HG03108 (cell line): ENCODE measurements at regions not wholly inside any gene's neighbourhood (a gene's known extent, or its start where the extent isn't known, plus 50 kb on each side); places are given as distances from the start of the nearest gene placed in this dataset.

Experiments
- ATAC-seq: cut with Tn5 transposase; IDR thresholded peaks from one replicate; pipeline ENCODE4 v1.9.1; 2021; ENCODE audit warnings: moderate library complexity; ENCODE audit not compliant: unreplicated experiment

DNA sequence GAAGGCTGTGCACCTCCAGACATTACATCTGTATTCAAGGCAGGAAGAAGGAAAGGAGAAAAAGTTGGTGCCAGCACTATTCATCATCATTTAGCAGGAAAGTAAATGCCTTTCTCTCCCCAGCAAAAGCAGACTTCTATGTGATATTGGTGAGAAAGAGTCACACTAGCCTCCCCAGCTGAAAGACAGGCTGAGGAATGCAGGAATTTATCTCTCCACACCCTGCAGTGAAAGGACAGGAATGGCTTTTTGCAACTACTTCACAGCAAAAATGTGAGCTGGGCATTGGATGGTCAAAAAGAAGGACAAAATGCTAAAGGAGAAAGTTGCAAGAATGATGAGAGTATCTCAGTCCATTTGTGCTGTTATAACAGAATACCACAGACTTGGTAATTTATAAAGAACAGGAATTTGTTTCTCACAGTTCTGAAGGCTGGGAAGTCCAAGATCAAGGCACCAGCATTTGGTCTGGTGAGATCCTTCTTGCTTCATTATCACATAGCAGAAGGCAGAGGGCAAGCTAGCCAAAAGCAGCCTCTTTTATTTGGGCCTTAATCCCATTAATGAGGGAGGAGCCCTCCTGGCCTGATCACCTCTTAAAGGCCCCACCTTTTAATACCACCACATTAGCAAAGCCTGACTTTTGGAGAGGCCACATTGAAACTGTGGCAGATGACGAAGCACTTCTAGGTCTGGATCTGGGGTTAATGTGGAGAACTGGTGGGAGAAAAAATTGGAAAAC is 388.1 kb upstream of the SLC14A2 start:
- no peak for ATAC-seq

DNA sequence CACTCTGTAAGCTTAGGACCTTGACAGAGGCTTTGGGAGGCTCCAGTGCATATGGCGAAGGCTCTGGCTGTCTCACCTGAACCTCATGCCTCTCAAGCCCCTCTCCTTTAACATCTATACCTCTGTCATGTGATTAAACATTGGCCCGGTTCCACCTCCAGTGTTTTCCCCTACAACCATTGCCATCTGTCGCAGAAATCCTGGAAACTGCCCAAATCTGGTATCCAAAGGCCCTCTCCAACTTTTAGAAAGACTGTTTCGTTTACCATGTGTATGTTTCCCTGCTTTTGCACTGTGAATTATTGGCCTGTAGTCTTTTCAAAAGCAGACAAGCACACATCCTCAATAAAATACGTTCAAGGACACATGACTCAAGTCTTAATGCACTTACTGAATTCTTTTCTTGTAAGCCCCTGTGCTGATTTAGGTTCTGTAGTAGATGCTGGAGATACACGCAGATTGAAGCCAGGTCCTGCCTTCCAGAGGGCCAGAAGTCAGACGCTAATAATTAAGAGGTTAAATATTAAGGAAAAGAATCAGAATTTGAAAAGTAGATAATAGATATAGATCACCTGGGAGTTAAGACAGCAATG is 386.4 kb upstream of the SLC14A2 start:
- no peak for ATAC-seq

DNA sequence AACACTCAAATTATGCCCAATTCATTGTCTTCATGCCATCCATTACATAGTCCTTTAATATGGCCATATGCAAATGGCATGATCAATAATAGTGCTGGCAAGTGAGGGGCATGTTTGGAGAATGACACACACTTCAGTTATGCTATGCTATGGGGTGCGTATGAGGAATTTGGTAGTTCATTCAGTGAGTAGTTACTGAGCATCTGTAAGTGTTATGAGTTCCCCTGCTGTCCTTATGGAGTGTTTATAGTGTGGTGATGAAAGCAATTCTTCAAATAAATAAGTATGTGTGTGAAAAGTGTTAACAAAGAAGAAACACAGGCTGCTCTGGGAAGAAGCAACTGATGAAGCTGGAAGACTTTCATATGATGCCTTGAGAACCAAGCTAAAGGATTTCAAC is 383.7 kb upstream of the SLC14A2 start:
- ATAC-seq, result no peak

DNA sequence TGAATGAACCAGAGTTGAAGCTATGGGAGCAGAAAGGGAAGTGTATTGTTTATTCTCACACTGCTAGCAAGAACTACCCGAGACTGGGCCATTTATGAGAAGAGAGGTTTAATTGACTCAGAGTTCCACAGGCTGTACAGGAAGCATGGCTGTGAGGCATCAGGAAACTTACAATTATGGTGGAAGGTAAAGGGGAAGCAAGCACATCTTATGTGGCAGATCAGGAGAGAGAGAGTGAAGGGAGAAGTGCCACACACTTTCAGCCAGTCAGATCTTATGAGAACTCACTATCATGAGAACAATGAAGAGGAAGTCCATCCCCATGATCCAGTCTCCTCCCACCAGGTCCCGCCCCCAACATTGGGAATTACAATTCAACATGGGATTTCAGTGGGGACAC is 383.2 kb upstream of the SLC14A2 start:
- ATAC-seq, result no peak

DNA sequence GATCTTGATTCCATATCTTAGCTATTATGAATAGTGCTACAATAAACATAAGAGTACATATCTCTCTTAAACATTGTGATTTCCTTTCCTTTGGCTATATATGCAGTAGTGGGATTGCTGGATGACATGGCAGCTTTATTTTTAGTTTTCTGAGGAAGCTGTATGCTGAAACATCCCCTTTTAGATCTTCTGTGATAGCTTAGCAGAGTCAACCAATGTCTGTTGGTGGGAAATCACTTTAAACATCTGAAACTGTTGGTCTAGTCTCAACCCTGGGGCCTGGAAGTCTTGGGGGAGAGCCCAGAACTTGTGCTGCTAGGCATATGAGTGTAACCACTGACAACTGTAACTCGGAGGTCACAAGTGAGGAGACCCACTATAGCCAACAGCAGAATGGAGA is 378.6 kb upstream of the SLC14A2 start:
- ATAC-seq, result no peak

DNA sequence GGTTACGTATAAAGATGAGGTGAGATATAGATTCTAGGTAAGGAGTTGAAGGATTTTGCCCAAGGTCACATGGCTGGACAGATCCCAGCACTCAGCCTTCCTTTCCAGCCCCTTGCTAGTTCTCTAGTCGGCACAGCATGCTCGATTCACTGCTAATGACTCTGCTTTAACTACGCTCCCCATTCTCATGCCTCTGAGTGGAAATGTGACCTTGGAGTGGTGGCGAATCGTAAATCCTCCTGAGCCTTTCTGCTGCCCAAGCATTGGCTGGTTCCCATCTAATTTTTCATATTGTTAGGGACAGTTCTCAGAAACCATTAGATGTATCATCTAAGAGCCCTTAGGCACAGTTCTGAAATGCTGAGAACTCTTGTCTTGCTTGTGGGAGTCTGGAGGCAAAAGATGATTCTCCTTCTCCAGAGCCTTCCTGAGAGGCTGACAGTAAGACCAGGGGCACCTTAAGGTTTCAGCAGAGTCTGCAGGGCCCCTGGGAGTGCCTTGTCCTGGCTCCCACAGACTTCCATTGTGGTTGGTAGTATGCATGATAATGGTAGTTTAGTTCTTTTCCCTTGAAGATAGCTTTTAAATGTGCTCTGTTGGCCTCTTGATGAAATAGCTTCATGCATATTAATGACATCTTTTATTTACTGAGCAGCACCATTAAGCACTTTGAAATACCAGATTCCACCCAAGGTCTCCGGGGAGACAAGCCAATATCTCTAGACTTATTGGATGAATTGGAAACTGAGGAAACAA is 377.8 kb upstream of the SLC14A2 start:
- no peak for ATAC-seq

DNA sequence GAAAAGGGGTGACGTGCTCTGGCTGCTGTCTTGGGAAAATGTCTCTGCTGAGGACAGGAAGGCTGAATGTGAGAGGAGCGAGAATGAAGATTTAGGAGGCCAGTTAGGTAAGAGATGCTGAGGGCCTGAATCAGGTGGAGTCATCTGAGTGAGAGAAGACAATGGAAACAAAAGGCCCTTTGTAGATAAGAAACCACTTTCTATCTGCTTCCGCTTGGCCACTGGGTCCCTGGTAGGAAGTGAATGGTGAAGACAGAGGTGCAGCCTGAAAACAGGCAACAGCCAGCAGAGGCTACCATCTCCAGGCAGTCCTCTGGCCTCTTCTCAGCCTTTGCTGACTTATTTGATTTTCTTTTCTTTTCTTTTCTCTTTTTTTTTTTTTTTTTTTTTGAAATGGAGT is 374.0 kb upstream of the SLC14A2 start:
- ATAC-seq, result no peak

DNA sequence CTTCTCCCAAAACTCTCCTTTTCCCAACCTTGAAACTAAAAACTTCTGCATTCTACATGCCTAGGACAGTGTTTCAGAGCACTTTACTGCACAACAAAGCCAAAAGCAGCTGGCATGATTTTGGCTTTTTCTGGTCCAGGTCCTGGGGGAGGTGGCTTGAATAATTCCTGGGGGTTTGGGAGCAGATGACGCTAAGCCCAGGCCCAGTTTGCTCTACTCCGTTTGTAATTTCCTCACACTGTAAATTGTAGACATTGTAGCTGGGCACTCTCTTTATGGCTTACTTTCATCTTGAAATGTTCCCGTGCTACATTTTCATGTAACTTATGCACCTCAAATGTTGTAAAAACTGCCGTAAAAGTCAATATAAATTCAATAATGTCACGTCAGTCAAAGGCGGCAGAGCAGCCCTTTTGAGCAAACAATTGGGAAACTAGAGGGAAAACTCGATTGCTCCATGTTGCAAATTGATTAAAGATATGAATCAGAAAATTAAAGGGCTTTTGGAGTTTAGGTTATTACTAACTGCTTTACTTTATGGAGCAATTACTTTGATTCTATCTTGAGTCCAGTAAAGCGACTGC is 373.2 kb upstream of the SLC14A2 start:
- ATAC-seq, result no peak

DNA sequence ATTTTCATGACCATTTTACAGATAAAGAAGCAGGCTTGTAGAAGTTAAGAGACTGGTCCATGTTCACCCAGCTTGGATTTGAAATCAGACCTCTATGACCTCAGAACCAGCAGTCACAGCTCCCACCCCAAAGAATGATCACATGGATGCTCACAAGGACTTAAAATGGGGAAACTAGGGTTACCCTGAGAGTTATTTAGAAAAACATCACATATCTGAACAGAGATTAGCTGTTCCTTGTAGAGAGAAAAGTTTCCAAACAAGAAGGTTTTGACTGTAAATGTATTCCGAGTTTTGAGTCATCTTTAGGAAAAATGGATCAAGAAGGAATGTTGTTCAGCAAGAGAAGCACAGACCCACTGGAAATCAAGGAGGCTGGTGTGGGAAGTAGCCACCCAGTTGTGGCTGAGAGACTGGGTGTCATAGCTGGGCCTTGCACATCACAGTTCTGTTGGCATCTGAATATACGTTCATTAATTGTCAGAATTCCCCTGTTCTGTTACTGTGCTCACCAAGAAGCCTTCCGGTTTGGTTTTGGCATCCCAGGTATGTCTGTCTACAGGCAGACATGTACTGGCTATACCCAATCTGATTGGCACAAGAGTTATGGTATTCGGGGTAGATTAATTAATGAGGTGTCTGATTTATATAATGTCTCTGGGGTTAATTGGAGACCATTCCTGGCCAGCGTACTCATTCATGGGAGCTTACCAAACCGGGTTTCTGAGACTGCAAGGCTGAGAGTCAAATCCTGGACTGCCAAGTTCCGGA is 371.8 kb upstream of the SLC14A2 start:
- ATAC-seq, result no peak

DNA sequence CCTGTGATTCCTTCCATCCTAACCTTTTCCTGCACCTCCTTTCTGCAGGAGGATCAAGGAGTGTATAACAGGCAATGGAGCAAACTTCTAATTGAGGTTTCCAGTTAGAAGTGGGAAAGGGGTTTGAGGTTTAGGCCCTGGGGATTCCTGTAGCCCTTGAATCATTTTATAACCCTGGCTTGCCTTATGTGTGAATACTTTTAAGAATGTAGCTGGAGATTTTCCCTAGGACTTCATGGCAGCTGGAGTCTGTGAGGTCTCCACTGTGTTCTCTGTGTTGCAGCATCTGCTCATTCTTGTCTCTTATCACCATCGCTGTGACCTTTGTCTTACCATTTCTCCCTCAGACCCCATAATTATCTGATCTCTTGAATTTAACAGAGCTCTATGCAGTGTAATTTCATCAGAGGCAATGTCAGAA is 370.2 kb upstream of the SLC14A2 start:
- ATAC-seq, result no peak

DNA sequence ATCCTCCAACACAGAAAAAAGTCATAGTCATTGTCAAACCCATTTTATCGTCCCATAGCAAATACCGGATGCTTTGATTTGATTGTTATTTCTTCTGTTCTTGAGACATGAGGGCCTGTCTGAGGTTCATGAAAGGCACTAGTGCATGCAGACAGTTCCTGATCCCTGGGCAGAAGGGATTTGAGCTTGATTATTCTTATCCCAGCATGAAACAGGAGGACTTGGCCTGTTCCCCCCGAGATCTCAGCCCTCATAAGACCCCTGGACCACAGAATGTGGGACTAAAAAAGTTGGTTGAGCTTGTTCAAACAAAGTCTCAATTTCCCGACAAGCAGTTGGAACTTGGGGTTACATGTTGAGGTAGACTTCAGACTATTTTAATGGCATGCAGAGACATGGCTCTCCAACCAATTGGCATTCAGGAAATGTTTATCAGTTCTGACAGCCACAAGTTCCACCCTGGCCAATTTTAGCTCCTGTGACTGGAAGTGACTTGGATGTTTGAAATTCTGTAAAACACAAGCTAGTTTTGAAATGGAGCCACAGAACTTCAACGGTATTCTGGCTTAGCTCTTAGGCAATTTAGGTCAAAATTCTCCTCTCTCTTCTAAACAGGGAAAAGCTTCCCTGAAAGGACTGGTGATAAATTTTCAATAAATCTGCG is 366.9 kb upstream of the SLC14A2 start:
- no peak for ATAC-seq

DNA sequence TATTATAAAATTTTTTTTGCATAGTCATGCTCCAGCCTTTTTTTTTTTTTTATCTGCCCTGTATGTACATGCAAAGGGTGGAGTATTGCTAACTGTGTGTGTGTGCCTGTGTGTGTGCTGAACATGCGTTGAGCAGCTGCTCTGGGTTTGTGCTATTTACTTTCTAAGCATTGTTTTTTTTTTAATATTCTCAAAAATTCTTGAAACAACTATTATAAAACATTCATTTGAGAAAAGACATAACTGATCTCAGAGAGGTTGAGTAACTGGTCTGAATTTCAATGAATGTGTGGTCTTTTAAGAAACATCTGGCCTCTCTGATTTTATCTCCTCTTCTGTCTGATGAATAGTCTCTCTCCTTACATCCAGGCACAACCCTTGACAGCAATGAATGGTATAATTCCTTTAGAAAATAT is 366.0 kb upstream of the SLC14A2 start:
- no peak for ATAC-seq

DNA sequence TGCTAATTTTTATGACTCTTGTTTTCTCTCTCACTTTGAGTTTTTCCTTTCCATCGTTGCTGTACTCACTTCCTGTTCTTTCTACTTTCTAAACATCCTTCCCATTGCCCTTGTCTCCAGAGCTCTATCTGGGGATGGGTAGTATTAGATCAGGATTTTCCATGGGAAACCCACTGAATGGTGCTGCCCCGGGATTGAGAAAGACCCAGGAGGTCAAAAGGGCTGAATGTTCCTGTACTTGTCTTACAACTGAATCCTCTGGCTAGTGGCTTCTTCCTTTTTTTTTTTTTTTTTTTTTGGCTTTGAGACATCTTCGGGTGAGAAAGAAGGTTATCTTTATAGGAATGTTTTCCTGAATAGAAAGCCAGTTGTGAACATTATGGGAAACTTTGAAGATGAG is 364.8 kb upstream of the SLC14A2 start:
- no peak for ATAC-seq

DNA sequence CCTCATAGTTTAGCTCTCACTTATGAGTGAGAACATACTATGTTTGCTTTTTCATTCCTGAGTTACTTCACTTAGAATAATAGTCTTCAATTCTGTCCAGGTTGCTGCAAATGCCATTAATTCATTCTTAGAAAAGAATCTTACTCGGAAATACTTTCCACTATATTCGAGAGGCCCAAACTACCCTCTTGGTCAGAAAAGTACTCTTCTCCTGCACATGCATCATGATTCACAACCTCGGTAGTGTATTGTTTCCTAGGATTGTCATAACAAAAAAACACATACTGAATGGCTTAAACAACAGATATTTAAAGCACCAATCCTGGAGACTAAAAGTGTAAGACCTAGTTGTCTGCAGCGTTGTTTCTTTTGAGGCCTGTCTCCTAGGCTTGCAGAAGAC is 364.0 kb upstream of the SLC14A2 start:
- ATAC-seq, result no peak

DNA sequence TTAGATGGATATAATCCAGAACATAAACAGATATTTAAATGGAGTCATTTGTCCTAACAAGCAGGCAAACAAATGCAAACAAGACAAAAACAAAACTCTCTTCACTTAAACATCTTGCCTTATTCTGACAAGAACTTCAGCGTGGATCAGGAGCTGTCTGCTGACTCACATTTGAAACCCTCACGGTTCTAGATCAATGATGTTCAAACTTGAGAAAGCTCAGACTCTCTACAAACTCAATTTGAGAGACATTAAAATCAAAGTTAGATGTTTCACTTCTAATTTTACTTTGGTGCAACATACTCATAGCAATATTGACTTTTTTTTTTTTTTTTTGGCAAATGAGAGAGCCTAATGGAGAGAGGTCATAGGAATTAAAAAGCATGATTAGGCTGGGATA is 362.8 kb upstream of the SLC14A2 start:
- ATAC-seq, result no peak

DNA sequence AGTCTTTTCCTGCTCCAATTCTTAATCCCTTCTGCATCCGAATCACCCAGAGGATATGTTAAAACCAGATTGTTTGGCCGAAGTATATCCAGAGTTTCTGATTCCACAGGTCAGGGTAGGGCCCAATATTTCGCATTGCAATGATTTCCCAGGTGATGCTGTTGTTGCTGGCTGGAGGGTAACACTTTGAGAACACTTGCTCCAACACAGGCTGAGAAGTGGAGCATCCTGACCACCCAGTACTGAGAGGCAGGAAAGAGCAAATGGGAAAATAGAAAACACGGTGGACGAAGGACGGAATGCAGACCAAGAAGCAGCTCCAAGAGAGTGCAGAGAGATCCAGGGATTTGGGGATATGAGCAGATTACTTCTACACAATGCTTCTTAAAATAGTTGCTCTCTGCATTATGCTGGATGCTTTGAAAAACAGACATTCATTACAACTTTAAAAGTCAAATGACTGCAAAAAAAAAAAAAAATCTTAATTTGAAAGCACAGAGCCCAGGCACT is 362.2 kb upstream of the SLC14A2 start:
- no peak for ATAC-seq

DNA sequence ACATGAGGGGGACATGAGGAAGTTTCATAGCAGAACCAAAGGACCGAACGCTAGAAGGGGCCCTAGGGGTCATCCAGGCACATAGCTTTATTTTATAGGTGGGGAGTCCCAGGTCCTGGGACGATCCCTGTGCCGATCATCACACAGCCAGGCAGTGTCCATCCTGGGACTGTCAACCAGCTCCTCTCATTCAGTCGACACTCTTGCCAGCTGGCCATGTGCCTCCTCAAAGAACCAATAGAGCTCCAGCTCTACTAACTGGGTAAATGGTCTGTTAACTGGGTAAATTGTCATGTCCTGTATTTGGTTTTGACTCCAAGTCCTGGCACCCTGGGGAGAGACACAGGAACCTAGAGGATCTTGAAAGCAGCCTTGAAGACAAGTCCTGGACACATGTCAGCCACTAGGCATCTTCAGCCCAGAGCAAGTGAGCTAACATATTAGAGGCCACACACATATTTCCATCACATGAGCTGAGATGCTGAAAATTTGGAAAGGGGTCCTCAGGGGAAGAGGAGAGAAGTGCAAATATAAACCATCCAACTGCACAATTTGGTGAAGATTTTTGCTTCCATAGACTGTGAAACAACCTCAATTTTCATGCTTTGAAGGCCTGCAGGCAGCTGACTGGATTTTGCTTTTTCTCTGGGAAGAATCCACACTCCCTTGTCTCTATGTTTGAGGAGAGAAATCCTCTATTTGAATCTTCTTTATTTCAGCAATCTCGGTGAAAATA is 361.1 kb upstream of the SLC14A2 start:
- ATAC-seq, result no peak

DNA sequence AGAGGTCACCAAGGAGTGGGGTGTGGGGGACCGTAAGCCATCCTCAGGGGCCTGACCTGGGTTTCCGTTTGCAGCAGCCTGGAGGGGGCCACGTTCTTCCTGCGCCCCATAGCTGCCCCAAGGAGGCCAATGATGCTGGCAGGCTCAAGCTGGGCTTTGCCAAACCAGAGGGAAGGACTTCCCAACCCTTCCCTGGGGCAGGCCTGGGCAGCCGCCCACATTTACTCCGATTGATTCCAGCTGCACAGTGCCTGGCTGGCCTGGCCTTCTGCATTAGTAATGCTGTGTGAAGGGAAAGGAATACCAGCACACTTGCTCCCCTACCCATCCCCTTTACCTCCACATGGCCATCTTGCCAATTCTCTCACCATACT is 360.6 kb upstream of the SLC14A2 start:
- no peak for ATAC-seq

DNA sequence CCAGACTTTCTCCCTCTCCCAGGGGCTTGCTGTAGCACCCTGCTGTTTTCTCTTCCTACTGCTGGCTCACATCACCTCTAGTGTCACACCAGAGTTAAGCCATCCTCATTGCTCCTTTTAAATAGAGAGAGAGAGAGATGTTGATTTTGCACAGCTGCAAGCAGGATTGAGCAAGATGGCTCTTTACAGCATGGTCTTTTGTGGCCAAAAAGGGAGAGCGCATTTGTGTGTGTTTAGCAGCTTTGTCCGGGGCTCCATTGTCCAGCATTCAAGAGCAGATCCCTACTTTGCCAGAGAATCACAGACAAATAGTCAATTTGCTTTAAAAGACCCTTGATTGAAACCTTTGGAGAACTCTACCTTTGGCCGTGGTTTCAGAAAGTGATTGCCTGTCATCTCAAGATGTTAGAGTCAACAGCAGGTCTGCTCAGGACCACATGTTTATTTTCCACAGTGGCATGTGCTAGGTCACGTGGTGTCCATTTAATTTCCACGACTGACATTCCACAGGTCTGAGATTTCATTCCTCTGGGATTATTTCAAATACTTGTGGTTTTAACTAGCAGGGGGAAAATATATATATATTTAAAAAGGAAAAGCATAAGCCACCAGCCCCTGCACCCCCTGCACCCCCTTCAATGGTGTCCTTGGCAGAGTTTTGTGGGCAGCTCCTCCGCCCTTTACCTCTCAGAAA is 359.9 kb upstream of the SLC14A2 start:
- no peak for ATAC-seq
